ENCODE measurements at regions not wholly inside any gene's neighbourhood (a gene's known extent, or its start where the extent isn't known, plus 50 kb on each side); places are given as distances from the start of the nearest gene placed in this dataset.

- no peak for TF ChIP-seq CTCF (conservative IDR thresholded peaks at IDR 0.05)
- TF ChIP-seq ZFX (IDR thresholded peaks at IDR 0.05), result no peak
- no peak overlapping the region for H3K27ac ChIP-seq
Measured at GRCh38 chr10:125350519-125350918, 190.2 kb upstream of the CTBP2 start.

- TF ChIP-seq CTCF (conservative IDR thresholded peaks at IDR 0.05), result no peak
- no peak for TF ChIP-seq ZFX (IDR thresholded peaks at IDR 0.05)
- no peak overlapping the region for H3K27ac ChIP-seq
Measured at GRCh38 chr10:125348536-125348935, 188.2 kb upstream of the CTBP2 start.

- H3K27ac ChIP-seq, result no peak overlapping the region; the same call in 1 of the 2 replicates
- no peak for TF ChIP-seq CTCF (conservative IDR thresholded peaks at IDR 0.05)
- no peak for TF ChIP-seq ZFX (IDR thresholded peaks at IDR 0.05)
Measured at GRCh38 chr10:125344573-125345171, 184.3 kb upstream of the CTBP2 start.

GRCh38 chr10:125343983-125344382, 183.6 kb upstream of the CTBP2 start:
- no peak overlapping the region for H3K27ac ChIP-seq
- no peak for TF ChIP-seq ZFX (IDR thresholded peaks at IDR 0.05)
- TF ChIP-seq CTCF (conservative IDR thresholded peaks at IDR 0.05), result no peak

GRCh38 chr10:125343118-125343925, 183.0 kb upstream of the CTBP2 start:
- H3K27ac ChIP-seq, result no peak overlapping the region
- no peak for TF ChIP-seq ZFX (IDR thresholded peaks at IDR 0.05)
- TF ChIP-seq CTCF (conservative IDR thresholded peaks at IDR 0.05), result peak; percentile 81

GRCh38 chr10:125341611-125342010, 181.2 kb upstream of the CTBP2 start:
- TF ChIP-seq CTCF (conservative IDR thresholded peaks at IDR 0.05) (no peak), ZFX (IDR thresholded peaks at IDR 0.05) (no peak)
- H3K27ac ChIP-seq, result no peak overlapping the region

GRCh38 chr10:125340903-125341302, 180.5 kb upstream of the CTBP2 start:
- TF ChIP-seq ZFX (IDR thresholded peaks at IDR 0.05), result no peak
- no peak for TF ChIP-seq CTCF (conservative IDR thresholded peaks at IDR 0.05)
- H3K27ac ChIP-seq, result no peak overlapping the region
